ENCODE measurements at regions not wholly inside any gene's neighbourhood (a gene's known extent, or its start where the extent isn't known, plus 50 kb on each side); places are given as distances from the start of the nearest gene placed in this dataset.

GRCh38 chr7:83876593-83876992, 227.7 kb upstream of the SEMA3E start:
- intact Hi-C loops (cut with micrococcal nuclease; ENCODE audit: unreplicated experiment) = no loop called here
- BruUV-seq (replicated peaks) = no TSS peak
- peak; percentile 10 for DNase-seq (ENCODE audit: low spot score)

GRCh38 chr7:83873459-83873858, 224.5 kb upstream of the SEMA3E start:
- ChIA-PET CTCF (no interaction called here), POLR2A (ENCODE audit: low non-redundant PET) (no interaction called here)
- H3K4me3 ChIP-seq (ENCODE audit: low read depth, low read length, poor library complexity, severe bottlenecking) = no peak overlapping the region
- no peak for DNase-seq (ENCODE audit: low spot score)
- BruUV-seq (replicated peaks) = no TSS peak
- H3K36me3 ChIP-seq (ENCODE audit: insufficient read depth, low read length, poor library complexity, severe bottlenecking) = no peaks in the 10 kb centered on the region
- no peak for TF ChIP-seq EZH2 (IDR thresholded peaks at IDR 0.05; ENCODE audit: borderline replicate concordance, low read depth, low read length, poor library complexity, severe bottlenecking)
- no peak for TF ChIP-seq CTCF (conservative IDR thresholded peaks at IDR 0.05; ENCODE audit: low read depth, low read length)
- H3K9me3 ChIP-seq (ENCODE audit: low read depth, low read length, poor library complexity, severe bottlenecking) = no peaks in the 10 kb centered on the region
- no peaks in the 10 kb centered on the region for H3K27me3 ChIP-seq (replicated peaks; ENCODE audit: insufficient read depth, low read depth, low read length, poor library complexity)
- H3K4me1 ChIP-seq (ENCODE audit: insufficient read depth, low read length, poor library complexity, severe bottlenecking) = no peaks in the 10 kb centered on the region
- no peak overlapping the region for H3K27ac ChIP-seq (ENCODE audit: low read depth, low read length, poor library complexity, severe bottlenecking)
- intact Hi-C loops (cut with micrococcal nuclease; ENCODE audit: unreplicated experiment) = no loop called here

More at GRCh38 chr7:83876593-83876992, 227.7 kb upstream of the SEMA3E start:
- TF ChIP-seq CTCF (conservative IDR thresholded peaks at IDR 0.05; ENCODE audit: low read depth, low read length) = no peak
- no peak for TF ChIP-seq EZH2 (IDR thresholded peaks at IDR 0.05; ENCODE audit: borderline replicate concordance, low read depth, low read length, poor library complexity, severe bottlenecking)
- POLR2A ChIA-PET (ENCODE audit: low non-redundant PET) = no interaction called here
- Histone ChIP-seq H3K4me3 (ENCODE audit: low read depth, low read length, poor library complexity, severe bottlenecking) (no peak overlapping the region), H3K9me3 (ENCODE audit: low read depth, low read length, poor library complexity, severe bottlenecking) (no peaks in the 10 kb centered on the region), H3K36me3 (ENCODE audit: insufficient read depth, low read length, poor library complexity, severe bottlenecking) (no peaks in the 10 kb centered on the region), H3K4me1 (ENCODE audit: insufficient read depth, low read length, poor library complexity, severe bottlenecking) (no peaks in the 10 kb centered on the region), H3K27me3 (replicated peaks; ENCODE audit: insufficient read depth, low read depth, low read length, poor library complexity) (no peaks in the 10 kb centered on the region), H3K27ac (ENCODE audit: low read depth, low read length, poor library complexity, severe bottlenecking) (no peak overlapping the region)
- CTCF ChIA-PET = no interaction called here

- intact Hi-C loops (cut with micrococcal nuclease; ENCODE audit: unreplicated experiment) = no loop called here
- no TSS peak for BruUV-seq (replicated peaks)
- ChIA-PET POLR2A (ENCODE audit: low non-redundant PET) (interaction anchor here (0.7 kb wide), 1 partner anchor 17 kb away, joined by 3 read pairs; no protein-coding TSS in a partner anchor), CTCF (no interaction called here)
- Histone ChIP-seq H3K4me1 (ENCODE audit: insufficient read depth, low read length, poor library complexity, severe bottlenecking) (no peaks in the 10 kb centered on the region), H3K27ac (ENCODE audit: low read depth, low read length, poor library complexity, severe bottlenecking) (no peak overlapping the region), H3K36me3 (ENCODE audit: insufficient read depth, low read length, poor library complexity, severe bottlenecking) (no peaks in the 10 kb centered on the region), H3K9me3 (ENCODE audit: low read depth, low read length, poor library complexity, severe bottlenecking) (no peaks in the 10 kb centered on the region), H3K4me3 (ENCODE audit: low read depth, low read length, poor library complexity, severe bottlenecking) (no peak overlapping the region), H3K27me3 (replicated peaks; ENCODE audit: insufficient read depth, low read depth, low read length, poor library complexity) (no peaks in the 10 kb centered on the region)
- no peak for DNase-seq (ENCODE audit: low spot score)
- TF ChIP-seq EZH2 (IDR thresholded peaks at IDR 0.05; ENCODE audit: borderline replicate concordance, low read depth, low read length, poor library complexity, severe bottlenecking) (no peak), CTCF (conservative IDR thresholded peaks at IDR 0.05; ENCODE audit: low read depth, low read length) (no peak)
These were observed 223.6 kb upstream of the SEMA3E start for GRCh38 chr7:83872501-83872900.
